ENCODE measurements at regions not wholly inside any gene's neighbourhood (a gene's known extent, or its start where the extent isn't known, plus 50 kb on each side); places are given as distances from the start of the nearest gene placed in this dataset.

- H2AFZ ChIP-seq (ENCODE audit: low read depth, low read length): no peak overlapping the region
Measured at GRCh38 chr3:103459815-103460214, 1025.0 kb downstream of the ZPLD1 start.

GRCh38 chr3:103470498-103470897 is 1035.7 kb downstream of the ZPLD1 start:
- H3K9me3 ChIP-seq (ENCODE audit: low read length): no peaks in the 10 kb centered on the region
- no peaks in the 10 kb centered on the region for H3F3A ChIP-seq (ENCODE audit: insufficient read depth, low read length, poor library complexity, severe bottlenecking)
- no peak overlapping the region for H3K4me3 ChIP-seq (ENCODE audit: low read length)
- no peaks in the 10 kb centered on the region for H3K79me2 ChIP-seq (replicated peaks; ENCODE audit: insufficient read depth, low read length)
- no peak overlapping the region for H3K9ac ChIP-seq (ENCODE audit: low read length)
- H3K36me3 ChIP-seq (ENCODE audit: insufficient read depth, low read length): no peaks in the 10 kb centered on the region
- H3K9me2 ChIP-seq (ENCODE audit: insufficient read depth, low read length): no peaks in the 10 kb centered on the region
- peak overlapping the region; percentile 29 for H3K27ac ChIP-seq (ENCODE audit: low read length)
- TF ChIP-seq POLR2AphosphoS5 (IDR thresholded peaks at IDR 0.05): peak; percentile 71
- TF ChIP-seq SMC3 (conservative IDR thresholded peaks at IDR 0.05; ENCODE audit: poor library complexity): no peak
- H3K4me2 ChIP-seq (ENCODE audit: low read length): no peak overlapping the region
- H3K27me3 ChIP-seq (ENCODE audit: insufficient read depth, low read depth, low read length): no peaks in the 10 kb centered on the region
- H2AFZ ChIP-seq (ENCODE audit: low read depth, low read length): no peak overlapping the region
- no peaks in the 10 kb centered on the region for H4K20me1 ChIP-seq (ENCODE audit: insufficient read depth)

More at GRCh38 chr3:103459815-103460214, 1025.0 kb downstream of the ZPLD1 start:
- Histone ChIP-seq H3K9me3 (ENCODE audit: low read length) (no peaks in the 10 kb centered on the region), H3K4me2 (ENCODE audit: low read length) (no peak overlapping the region), H3K9ac (ENCODE audit: low read length) (no peak overlapping the region), H3K79me2 (replicated peaks; ENCODE audit: insufficient read depth, low read length) (no peaks in the 10 kb centered on the region), H3K27me3 (ENCODE audit: insufficient read depth, low read depth, low read length) (no peaks in the 10 kb centered on the region), H3K36me3 (ENCODE audit: insufficient read depth, low read length) (no peaks in the 10 kb centered on the region), H4K20me1 (ENCODE audit: insufficient read depth) (no peaks in the 10 kb centered on the region), H3F3A (ENCODE audit: insufficient read depth, low read length, poor library complexity, severe bottlenecking) (no peaks in the 10 kb centered on the region), H3K4me3 (ENCODE audit: low read length) (no peak overlapping the region), H3K27ac (ENCODE audit: low read length) (no peak overlapping the region), H3K9me2 (ENCODE audit: insufficient read depth, low read length) (no peaks in the 10 kb centered on the region)
- no peak for TF ChIP-seq POLR2AphosphoS5 (IDR thresholded peaks at IDR 0.05)
- TF ChIP-seq TAF1 (IDR thresholded peaks at IDR 0.05; ENCODE audit: low read depth): no peak
- no peak for TF ChIP-seq SMC3 (conservative IDR thresholded peaks at IDR 0.05; ENCODE audit: poor library complexity)
- no peak for TF ChIP-seq REST (IDR thresholded peaks at IDR 0.05; ENCODE audit: borderline replicate concordance)
- TF ChIP-seq EZH2 (IDR thresholded peaks at IDR 0.05; ENCODE audit: borderline replicate concordance, insufficient read depth, low read length, poor library complexity, severe bottlenecking): no peak
- TF ChIP-seq CTCF (IDR thresholded peaks at IDR 0.05; ENCODE audit: poor library complexity, severe bottlenecking): no peak
- TF ChIP-seq EP300 (conservative IDR thresholded peaks at IDR 0.05; ENCODE audit: poor library complexity, severe bottlenecking): no peak
- TF ChIP-seq MXI1 (conservative IDR thresholded peaks at IDR 0.05; ENCODE audit: poor library complexity, severe bottlenecking): no peak
- TF ChIP-seq RAD21 (conservative IDR thresholded peaks at IDR 0.05): no peak

- Histone ChIP-seq H4K20me1 (ENCODE audit: insufficient read depth) (no peaks in the 10 kb centered on the region), H3K4me3 (ENCODE audit: low read length) (no peak overlapping the region), H3K27me3 (ENCODE audit: insufficient read depth, low read depth, low read length) (no peaks in the 10 kb centered on the region), H3K27ac (ENCODE audit: low read length) (no peak overlapping the region), H3K79me2 (replicated peaks; ENCODE audit: insufficient read depth, low read length) (no peaks in the 10 kb centered on the region), H3K4me2 (ENCODE audit: low read length) (no peak overlapping the region), H3K9me3 (ENCODE audit: low read length) (no peaks in the 10 kb centered on the region), H3K9ac (ENCODE audit: low read length) (no peak overlapping the region), H3K9me2 (ENCODE audit: insufficient read depth, low read length) (no peaks in the 10 kb centered on the region), H3K36me3 (ENCODE audit: insufficient read depth, low read length) (no peaks in the 10 kb centered on the region), H3F3A (ENCODE audit: insufficient read depth, low read length, poor library complexity, severe bottlenecking) (no peaks in the 10 kb centered on the region), H2AFZ (ENCODE audit: low read depth, low read length) (no peak overlapping the region)
- TF ChIP-seq CTCF (IDR thresholded peaks at IDR 0.05; ENCODE audit: poor library complexity, severe bottlenecking): no peak
- TF ChIP-seq MXI1 (conservative IDR thresholded peaks at IDR 0.05; ENCODE audit: poor library complexity, severe bottlenecking): no peak
- TF ChIP-seq EZH2 (IDR thresholded peaks at IDR 0.05; ENCODE audit: borderline replicate concordance, insufficient read depth, low read length, poor library complexity, severe bottlenecking): no peak
- TF ChIP-seq REST (IDR thresholded peaks at IDR 0.05; ENCODE audit: borderline replicate concordance): no peak
Measured at GRCh38 chr3:103494011-103494410, 1059.2 kb downstream of the ZPLD1 start.
